HG03095 (cell line): ENCODE measurements at regions not wholly inside any gene's neighbourhood (a gene's known extent, or its start where the extent isn't known, plus 50 kb on each side); places are given as distances from the start of the nearest gene placed in this dataset.

Experiments used
- ATAC-seq: cut with Tn5 transposase; IDR thresholded peaks from one replicate; pipeline ENCODE4 v1.9.1; 2021; ENCODE audit warnings: moderate library complexity; ENCODE audit not compliant: unreplicated experiment

DNA sequence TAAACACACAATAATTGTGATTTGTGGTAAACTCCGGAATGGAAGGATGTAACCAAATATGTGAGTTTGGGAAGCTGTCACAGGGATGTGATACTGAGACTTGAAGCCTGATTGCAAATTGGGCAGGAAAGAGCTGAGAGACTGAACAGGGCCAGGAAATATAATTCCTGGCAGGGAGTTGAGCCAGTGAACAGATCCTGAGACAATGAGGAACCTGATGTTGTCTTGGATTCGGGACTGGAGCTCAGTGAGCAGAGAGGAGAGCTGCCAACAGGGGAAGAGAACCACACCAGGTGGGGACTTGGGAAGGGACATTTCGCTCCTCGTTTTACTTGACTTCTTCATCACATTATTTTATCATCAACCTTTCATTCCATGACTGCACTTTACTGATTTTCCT, 386.0 kb downstream of the TLL1 start:
- ATAC-seq, result no peak

GRCh38 chr4:166274136-166274761, 401.2 kb downstream of the TLL1 start:
- no peak for ATAC-seq

DNA sequence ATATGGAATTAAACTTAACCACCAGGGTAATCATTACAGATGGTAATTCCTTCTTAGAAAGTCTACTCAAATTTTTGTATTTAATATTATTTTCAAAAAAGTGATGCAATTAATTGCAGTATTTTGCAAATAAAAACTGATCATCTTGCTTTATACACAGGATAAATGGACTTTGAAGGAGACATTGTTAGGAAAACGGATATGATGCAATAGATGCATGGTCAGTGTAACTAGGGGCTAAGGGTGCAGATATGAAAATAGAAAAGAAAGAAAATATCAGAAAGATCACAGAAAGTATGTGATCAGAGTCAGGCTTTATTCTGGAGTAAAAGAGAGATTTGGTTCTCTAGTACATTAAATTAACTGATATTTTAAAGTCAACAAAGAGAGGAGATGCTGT, 401.7 kb downstream of the TLL1 start:
- no peak for ATAC-seq

DNA sequence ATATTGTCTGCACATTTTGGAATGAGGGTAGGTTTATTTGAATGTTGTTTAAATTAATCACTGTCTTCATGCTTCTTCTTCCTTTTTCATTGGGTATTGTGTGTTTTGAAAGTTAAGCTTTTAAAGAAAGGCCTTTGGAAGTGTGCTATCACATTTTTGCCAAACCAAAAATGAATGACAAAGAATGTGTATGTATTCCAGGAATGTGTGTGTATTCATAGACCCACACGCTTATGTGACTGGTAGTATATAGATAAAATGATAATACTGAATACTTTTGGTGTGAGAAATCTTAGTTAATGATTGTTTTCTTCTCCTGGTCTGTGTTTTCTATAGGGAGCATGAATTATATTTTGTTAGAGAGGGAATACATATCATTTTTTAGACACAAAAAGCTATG, 404.4 kb downstream of the TLL1 start:
- ATAC-seq, result no peak

DNA sequence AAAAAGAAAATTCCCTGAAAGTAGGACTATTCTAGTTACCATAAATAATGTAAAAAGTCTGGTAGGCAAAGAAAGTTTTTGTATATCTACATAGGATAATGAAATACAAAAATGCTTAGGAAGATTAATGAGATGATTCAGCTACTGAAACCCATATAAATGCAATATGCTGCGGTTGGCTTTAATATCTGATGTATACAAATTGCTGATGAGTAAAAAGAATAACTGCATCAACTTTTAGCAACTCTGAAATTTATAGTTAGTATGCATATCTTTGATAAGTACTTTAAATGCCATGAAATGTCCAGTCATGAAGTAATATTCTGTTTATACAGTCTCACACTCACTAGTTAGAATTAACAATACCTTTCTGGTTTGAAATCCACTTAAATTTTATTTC, 404.8 kb downstream of the TLL1 start:
- no peak for ATAC-seq

DNA sequence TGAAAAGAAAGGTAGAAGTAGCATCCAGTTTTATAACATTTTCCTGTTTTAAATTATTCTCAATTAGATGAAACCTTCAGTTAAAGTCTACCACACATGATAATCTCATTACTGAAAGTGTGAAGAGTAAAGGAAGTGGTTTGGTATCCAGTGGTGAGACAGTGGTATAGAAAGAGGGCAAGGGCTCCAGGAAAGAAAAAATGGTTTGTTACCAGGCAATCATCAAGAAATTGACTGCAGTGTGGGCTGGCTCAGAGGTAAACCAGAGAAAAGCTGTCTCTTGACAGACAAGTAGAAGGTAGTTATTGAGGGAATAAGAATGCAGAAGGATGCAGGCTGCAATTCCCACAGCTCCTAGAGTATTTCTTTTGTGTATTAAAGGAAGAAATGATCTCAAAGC, 406.2 kb downstream of the TLL1 start:
- no peak for ATAC-seq

DNA sequence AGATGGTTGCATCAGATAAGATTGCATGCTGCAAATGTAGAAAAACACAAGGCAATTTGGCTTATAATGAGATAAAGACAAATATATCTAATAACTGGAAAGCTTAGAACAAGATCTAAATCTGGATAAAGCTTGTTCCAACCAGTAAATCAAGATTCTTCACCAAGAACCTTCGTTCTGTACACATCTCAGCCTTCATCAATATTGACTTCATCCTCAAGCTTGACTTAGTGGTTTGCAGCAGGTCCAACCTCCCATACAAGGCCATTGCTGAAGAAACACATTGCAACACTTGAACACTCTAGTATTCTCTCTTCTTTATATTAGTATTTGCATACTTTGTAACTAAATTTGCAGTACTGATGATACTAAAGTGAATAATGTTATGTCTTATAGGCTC, 407.6 kb downstream of the TLL1 start:
- no peak for ATAC-seq

DNA sequence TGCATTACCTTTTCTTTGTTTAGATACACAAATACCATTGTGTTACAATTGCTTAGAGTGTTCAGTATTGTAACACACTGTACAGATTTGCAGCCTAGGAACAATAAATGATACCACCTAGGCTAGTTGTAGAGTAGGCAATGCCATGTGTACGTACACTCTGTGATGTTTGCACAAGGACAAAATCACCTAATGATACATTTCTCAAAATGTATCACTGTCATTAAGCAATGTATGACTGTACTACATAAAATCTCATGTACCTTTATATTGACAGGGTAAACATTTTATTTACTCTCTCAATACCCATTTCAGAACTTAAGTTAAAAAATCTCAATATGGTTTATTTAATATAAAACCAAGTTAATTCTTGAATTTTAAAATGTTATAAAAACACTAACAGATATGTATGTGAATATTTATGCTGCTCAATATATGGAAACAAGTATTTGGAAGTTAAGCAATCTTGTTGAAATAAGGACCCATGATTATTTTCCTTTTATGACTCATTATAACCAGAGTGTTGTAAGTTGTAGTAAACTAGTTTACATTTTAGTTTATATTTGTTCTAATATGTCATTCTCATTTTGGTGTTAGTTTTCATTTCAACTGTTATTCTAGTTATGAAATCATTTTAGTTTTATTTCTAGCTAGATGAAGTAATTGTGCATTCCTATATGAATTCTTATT, 409.2 kb downstream of the TLL1 start:
- ATAC-seq, result no peak

DNA sequence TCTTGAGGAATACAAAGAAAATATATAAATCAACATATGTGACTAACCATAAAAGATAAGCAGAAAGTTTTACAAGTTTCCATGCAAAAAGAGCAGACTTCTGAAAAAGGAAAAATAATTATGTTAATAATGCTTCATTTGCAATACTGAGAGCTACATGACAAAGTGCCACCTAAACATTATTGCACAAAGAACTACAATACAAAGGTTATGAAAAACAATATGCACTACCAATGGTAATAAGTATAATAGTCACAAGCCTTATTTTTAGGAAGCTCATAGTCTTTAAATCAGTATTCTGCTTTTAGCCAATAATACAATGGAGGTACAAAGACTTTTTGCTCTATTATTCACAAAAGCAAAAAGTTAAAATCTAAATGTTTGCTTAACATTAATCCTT, 411.2 kb downstream of the TLL1 start:
- no peak for ATAC-seq

DNA sequence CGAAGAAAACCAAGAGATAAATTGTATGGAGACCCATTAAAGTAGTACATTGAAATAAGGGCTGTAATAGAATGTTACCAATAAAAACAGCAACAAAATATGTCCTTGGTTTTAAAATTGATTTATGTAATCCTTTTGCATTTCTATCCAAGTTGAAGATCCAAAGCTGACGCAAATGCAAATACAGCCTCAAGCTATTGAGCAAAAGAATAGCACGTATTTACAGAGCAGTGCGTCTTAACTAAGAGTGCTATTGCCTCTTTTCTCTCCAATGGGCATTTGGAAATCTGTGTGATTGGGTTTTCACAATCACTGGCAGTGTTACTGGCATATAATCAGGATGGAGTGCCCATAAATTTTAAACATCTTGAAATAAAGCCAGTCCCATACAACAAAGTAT, 417.4 kb downstream of the TLL1 start:
- no peak for ATAC-seq

DNA sequence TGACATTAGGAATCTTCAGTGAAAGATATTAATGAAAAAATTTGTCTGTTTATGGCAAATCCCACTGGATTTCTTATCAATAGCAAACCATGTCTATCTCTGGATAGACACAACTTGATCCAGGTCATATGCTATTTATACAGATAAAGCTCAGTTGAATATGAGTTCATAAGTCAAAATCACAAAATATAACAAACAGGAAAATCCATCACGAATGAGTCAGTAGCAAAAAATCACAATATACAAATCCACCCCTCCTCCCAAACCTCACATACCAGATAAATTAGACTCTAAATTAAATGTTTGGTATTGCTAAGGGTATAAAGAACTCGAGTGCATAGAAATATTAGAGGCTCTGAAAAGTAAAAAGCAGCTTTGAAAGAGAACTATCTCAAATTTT, 420.5 kb downstream of the TLL1 start:
- no peak for ATAC-seq

DNA sequence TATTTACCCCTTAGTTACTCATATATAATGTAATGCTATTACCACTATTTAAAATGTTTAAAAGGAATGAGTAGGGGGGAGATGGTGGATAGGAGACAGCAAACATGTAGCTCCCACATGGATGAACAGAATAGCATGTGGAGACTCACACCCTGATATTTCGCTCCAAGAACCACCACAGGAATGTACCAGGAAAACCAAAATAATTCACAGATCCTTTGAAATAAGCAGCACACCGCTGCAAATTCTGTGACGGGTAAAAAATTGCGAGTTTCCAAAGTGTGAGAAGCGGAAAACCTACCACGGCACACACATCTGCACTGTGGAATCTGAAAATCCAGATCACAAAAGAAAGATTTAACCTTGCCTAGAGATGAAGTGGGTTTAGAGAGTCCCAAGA, 428.2 kb downstream of the TLL1 start:
- ATAC-seq, result no peak

GRCh38 chr4:166308647-166309046, 435.6 kb downstream of the TLL1 start:
- ATAC-seq, result no peak

DNA sequence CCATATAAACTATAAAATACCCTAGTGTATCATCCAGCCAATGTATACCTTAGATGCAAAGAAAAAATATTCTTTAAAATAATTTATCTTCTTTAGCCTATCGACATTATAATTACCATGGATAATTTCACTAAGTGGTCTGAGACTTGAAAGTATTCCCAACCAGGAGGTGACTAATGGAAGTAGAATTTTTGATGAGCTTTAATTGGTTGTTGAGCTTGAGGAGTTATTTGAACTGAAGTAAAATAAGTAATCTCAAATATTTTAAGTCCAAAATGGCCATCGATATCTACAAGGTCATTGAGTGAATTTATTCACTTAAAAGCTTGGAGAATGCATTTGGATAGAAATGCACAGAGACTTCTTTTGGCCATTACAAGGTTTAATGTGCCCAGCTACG, 436.2 kb downstream of the TLL1 start:
- no peak for ATAC-seq

- ATAC-seq, result no peak
Observed at GRCh38 chr4:166311169-166311568, 438.1 kb downstream of the TLL1 start.

GRCh38 chr4:166312166-166312565, 439.1 kb downstream of the TLL1 start:
- no peak for ATAC-seq

GRCh38 chr4:166314902-166315301, 441.9 kb downstream of the TLL1 start:
- no peak for ATAC-seq

DNA sequence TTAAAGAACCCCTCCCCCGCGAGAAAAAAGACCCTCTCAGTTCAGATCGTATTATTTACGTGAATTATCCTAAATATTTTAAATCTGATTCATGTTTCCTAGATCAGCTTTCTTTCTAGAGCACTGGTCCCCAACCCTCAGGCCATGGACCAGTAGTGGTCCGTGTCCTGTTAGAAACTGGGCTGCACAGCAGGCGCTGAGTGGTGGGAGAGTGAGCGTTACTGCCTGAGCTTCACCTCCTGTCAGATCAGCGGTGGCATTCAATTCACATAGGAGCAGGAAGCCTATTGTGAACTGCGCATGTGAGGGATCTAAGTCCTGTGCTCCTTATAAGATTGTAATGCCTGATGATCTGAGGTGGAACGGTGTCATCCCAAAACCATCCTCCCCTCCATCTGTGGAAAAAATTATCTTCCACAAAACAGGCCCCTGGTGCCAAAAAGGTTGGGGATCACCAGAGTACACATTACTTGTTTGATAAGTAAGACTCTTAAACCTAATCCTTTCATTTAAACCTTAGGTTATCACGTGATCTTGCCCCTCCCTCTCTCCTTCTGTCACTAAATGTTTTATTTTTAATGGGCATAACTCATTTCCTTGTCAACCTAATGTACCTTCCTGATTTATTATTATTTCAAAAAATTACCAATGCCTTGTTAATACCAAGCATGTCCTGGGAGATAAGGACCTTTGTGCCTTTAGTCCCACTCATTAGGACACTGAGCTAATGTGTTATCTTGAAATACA, 442.9 kb downstream of the TLL1 start:
- no peak for ATAC-seq

- no peak for ATAC-seq
Observed at GRCh38 chr4:166318810-166319525, 445.9 kb downstream of the TLL1 start.

GRCh38 chr4:166323250-166323649, 450.2 kb downstream of the TLL1 start:
- no peak for ATAC-seq

- ATAC-seq, result no peak
Observed at GRCh38 chr4:166324321-166324720, 451.3 kb downstream of the TLL1 start.
